Upper lobe of right lung (tissue), 1 donor: ENCODE measurements at regions not wholly inside any gene's neighbourhood (a gene's known extent, or its start where the extent isn't known, plus 50 kb on each side); places are given as distances from the start of the nearest gene placed in this dataset.
"Not testable (repeated sequence)": the region's sequence is repeated elsewhere in the genome, so short reads cannot be mapped to it uniquely, and the experiment has no call there.

Experiments
- ATAC-seq: fragments of 200-7000 bp; cut with Tn5 transposase; one replicate; pipeline ENCODE4 v1.9.1; 2020; ENCODE audit warnings: mild to moderate bottlenecking, moderate library complexity
- DNase-seq: peaks from one replicate; pipeline ENCODE4 v3.0.0-alpha.2; 2020
- H3K27ac ChIP-seq: fragments of 200-600 bp; one replicate; pipeline ENCODE4 v1.8.0; 2022
- H3K27me3 ChIP-seq: fragments of 200-600 bp; one replicate; pipeline ENCODE4 v1.8.0; 2022; ENCODE audit warnings: mild to moderate bottlenecking
- H3K36me3 ChIP-seq: fragments of 200-600 bp; one replicate; pipeline ENCODE4 v1.8.0; 2022
- H3K4me1 ChIP-seq: fragments of 200-600 bp; one replicate; pipeline ENCODE4 v1.8.0; 2022
- H3K4me3 ChIP-seq: fragments of 200-600 bp; one replicate; pipeline ENCODE4 v1.8.0; 2022; ENCODE audit warnings: mild to moderate bottlenecking
- H3K9me3 ChIP-seq: fragments of 200-600 bp; one replicate; pipeline ENCODE4 v1.8.0; 2022
- CTCF ChIP-seq: fragments of 200-600 bp; IDR thresholded peaks from one replicate; pipeline ENCODE4 v1.8.0; 2022; ENCODE audit warnings: antibody characterized with exemption
- intact Hi-C: fragments of 100-400 bp; cut with DNase I; formaldehyde crosslinking; loops from one replicate; pipeline ENCODE4 v1.11.0; 2022
- donor health status: DM: no; HTN: yes; CAD: no; lungs with severe emphysema.

GRCh38 chr4:101699441-101700124 lies 90.9 kb upstream of the BANK1 start:
- no peak for TF ChIP-seq CTCF
- Histone ChIP-seq H3K27ac (no peak overlapping the region), H3K4me1 (no peaks in the 10 kb centered on the region), H3K4me3 (no peak overlapping the region), H3K36me3 (no peaks in the 10 kb centered on the region), H3K9me3 (no peaks in the 10 kb centered on the region), H3K27me3 (no peaks in the 10 kb centered on the region)
- intact Hi-C loops = no loop called here
- ATAC-seq (no peak), DNase-seq (no peak)

GRCh38 chr4:101697266-101697665 lies 93.3 kb upstream of the BANK1 start:
- no peaks in the 10 kb centered on the region for H3K9me3 ChIP-seq
- no peaks in the 10 kb centered on the region for H3K4me1 ChIP-seq
- DNase-seq (no peak), ATAC-seq (no peak)
- intact Hi-C loops = no loop called here
- no peak overlapping the region for H3K27ac ChIP-seq
- TF ChIP-seq CTCF = no peak
- H3K27me3 ChIP-seq = no peaks in the 10 kb centered on the region
- no peak overlapping the region for H3K4me3 ChIP-seq
- no peaks in the 10 kb centered on the region for H3K36me3 ChIP-seq

GRCh38 chr4:101696276-101697010 lies 94.1 kb upstream of the BANK1 start:
- no peak for DNase-seq
- no peak overlapping the region for H3K27ac ChIP-seq
- H3K4me3 ChIP-seq = no peak overlapping the region
- intact Hi-C loops = no loop called here
- no peak for TF ChIP-seq CTCF
- no peaks in the 10 kb centered on the region for H3K4me1 ChIP-seq
- H3K9me3 ChIP-seq = no peaks in the 10 kb centered on the region
- no peaks in the 10 kb centered on the region for H3K27me3 ChIP-seq
- H3K36me3 ChIP-seq = no peaks in the 10 kb centered on the region
- no peak for ATAC-seq

- no peak for TF ChIP-seq CTCF
- Histone ChIP-seq H3K4me3 (no peak overlapping the region), H3K36me3 (no peaks in the 10 kb centered on the region), H3K27ac (no peak overlapping the region), H3K4me1 (no peaks in the 10 kb centered on the region), H3K9me3 (no peaks in the 10 kb centered on the region), H3K27me3 (no peaks in the 10 kb centered on the region)
- no peak for DNase-seq
- no peak for ATAC-seq
- intact Hi-C loops = no loop called here
Measured at GRCh38 chr4:101695176-101695575, 95.4 kb upstream of the BANK1 start.

GRCh38 chr4:101694403-101694802 lies 96.1 kb upstream of the BANK1 start:
- DNase-seq, H3K4me1 ChIP-seq, H3K9me3 ChIP-seq, intact Hi-C loops, ATAC-seq, H3K36me3 ChIP-seq, H3K27me3 ChIP-seq, H3K27ac ChIP-seq, H3K4me3 ChIP-seq: not testable (repeated sequence)

GRCh38 chr4:101693842-101694398 lies 96.6 kb upstream of the BANK1 start:
- intact Hi-C loops = no loop called here

More at GRCh38 chr4:101693842-101694398, 96.6 kb upstream of the BANK1 start:
- Histone ChIP-seq H3K27ac (no peak overlapping the region), H3K36me3 (no peaks in the 10 kb centered on the region), H3K4me1 (no peaks in the 10 kb centered on the region), H3K4me3 (no peak overlapping the region), H3K9me3 (no peaks in the 10 kb centered on the region), H3K27me3 (no peaks in the 10 kb centered on the region)
- DNase-seq (no peak), ATAC-seq (no peak)
- no peak for TF ChIP-seq CTCF
